ENCODE measurements at regions not wholly inside any gene's neighbourhood (a gene's known extent, or its start where the extent isn't known, plus 50 kb on each side); places are given as distances from the start of the nearest gene placed in this dataset.
"Not testable (repeated sequence)": the region's sequence is repeated elsewhere in the genome, so short reads cannot be mapped to it uniquely, and the experiment has no call there.

- H3K27me3 ChIP-seq (ENCODE audit: control insufficient read depth, insufficient read depth, low read length), result no peaks in the 10 kb centered on the region
- ChIA-PET POLR2A (no interaction called here), CTCF (no interaction called here)
- no peak for DNase-seq (ENCODE audit: low read depth, low spot score)
- peaks cover 9% of the 10 kb centered on the region; the same call in 1 of the 2 replicates for H3K9me3 ChIP-seq (ENCODE audit: control insufficient read depth, insufficient read depth, low read length)
- H3K4me3 ChIP-seq (ENCODE audit: low read depth, low read length), result no peak overlapping the region
- H3K27ac ChIP-seq (ENCODE audit: low read depth, low read length), result no peak overlapping the region
- no peak for TF ChIP-seq CTCF (IDR thresholded peaks at IDR 0.05; ENCODE audit: low read depth, low read length)
Observed at GRCh38 chr15:70587896-70588567, 175.3 kb downstream of the UACA start.

GRCh38 chr15:70587012-70587634, 176.2 kb downstream of the UACA start:
- H3K4me3 ChIP-seq (ENCODE audit: low read depth, low read length); H3K9me3 ChIP-seq (ENCODE audit: control insufficient read depth, insufficient read depth, low read length); DNase-seq (ENCODE audit: low read depth, low spot score); H3K27ac ChIP-seq (ENCODE audit: low read depth, low read length); POLR2A ChIA-PET; CTCF ChIA-PET; H3K27me3 ChIP-seq (ENCODE audit: control insufficient read depth, insufficient read depth, low read length): not testable (repeated sequence)

- H3K9me3 ChIP-seq (ENCODE audit: control insufficient read depth, insufficient read depth, low read length), result peaks cover 9% of the 10 kb centered on the region; the same call in 1 of the 2 replicates
- H3K27ac ChIP-seq (ENCODE audit: low read depth, low read length), result no peak overlapping the region
- no peak for DNase-seq (ENCODE audit: low read depth, low spot score)
- no peak for TF ChIP-seq CTCF (IDR thresholded peaks at IDR 0.05; ENCODE audit: low read depth, low read length)
- H3K27me3 ChIP-seq (ENCODE audit: control insufficient read depth, insufficient read depth, low read length), result no peaks in the 10 kb centered on the region
- ChIA-PET POLR2A (no interaction called here), CTCF (interaction anchor here (1.1 to 1.9 kb wide), 3 partner anchors 10 to 27 kb away, joined by 3 to 16 read pairs (median 4); no protein-coding TSS in a partner anchor)
- H3K4me3 ChIP-seq (ENCODE audit: low read depth, low read length), result no peak overlapping the region
Observed at GRCh38 chr15:70586241-70586640, 177.1 kb downstream of the UACA start.

GRCh38 chr15:70585707-70586034, 177.7 kb downstream of the UACA start:
- POLR2A ChIA-PET, result no interaction called here
- Histone ChIP-seq H3K27me3 (ENCODE audit: control insufficient read depth, insufficient read depth, low read length) (no peaks in the 10 kb centered on the region), H3K9me3 (ENCODE audit: control insufficient read depth, insufficient read depth, low read length) (peaks cover 9% of the 10 kb centered on the region; the same call in 1 of the 2 replicates), H3K4me3 (ENCODE audit: low read depth, low read length) (no peak overlapping the region), H3K27ac (ENCODE audit: low read depth, low read length) (no peak overlapping the region)
- DNase-seq (ENCODE audit: low read depth, low spot score), result no peak
- TF ChIP-seq CTCF (IDR thresholded peaks at IDR 0.05; ENCODE audit: low read depth, low read length), result no peak
- CTCF ChIA-PET, result interaction anchor here (0.6 to 1.9 kb wide), 8 partner anchors 10 to 226 kb away, joined by 3 to 16 read pairs (median 4); no protein-coding TSS in a partner anchor

- H3K27me3 ChIP-seq (ENCODE audit: control insufficient read depth, insufficient read depth, low read length), result no peaks in the 10 kb centered on the region
- ChIA-PET POLR2A (no interaction called here), CTCF (interaction anchor here (0.6 to 1.9 kb wide), 8 partner anchors 11 to 227 kb away, joined by 3 to 16 read pairs (median 4); no protein-coding TSS in a partner anchor)
- peak; percentile 58 for TF ChIP-seq CTCF (IDR thresholded peaks at IDR 0.05; ENCODE audit: low read depth, low read length)
- H3K4me3 ChIP-seq (ENCODE audit: low read depth, low read length), result peak overlapping the region; percentile 38
- no peak overlapping the region for H3K27ac ChIP-seq (ENCODE audit: low read depth, low read length)
- H3K9me3 ChIP-seq (ENCODE audit: control insufficient read depth, insufficient read depth, low read length), result peaks cover 9% of the 10 kb centered on the region; the same call in 1 of the 2 replicates
- no peak for DNase-seq (ENCODE audit: low read depth, low spot score)
Observed at GRCh38 chr15:70584838-70585706, 178.3 kb downstream of the UACA start.

Measured in AG04450 (cell line).